GM12873 (cell line): ENCODE measurements at regions not wholly inside any gene's neighbourhood (a gene's known extent, or its start where the extent isn't known, plus 50 kb on each side); places are given as distances from the start of the nearest gene placed in this dataset.

ENCODE experiments used
- CTCF ChIP-seq: IDR thresholded peaks from 2 replicates; pipeline ENCODE4 v1.5.1; 2012; ENCODE audit warnings: low read depth, mild to moderate bottlenecking, moderate library complexity, low read length, control low read depth; ENCODE audit not compliant: insufficient read depth; ENCODE audit errors: missing control alignments

- no peak for TF ChIP-seq CTCF
Observed at GRCh38 chr4:23388255-23388654, 501.6 kb downstream of the PPARGC1A start.

- no peak for TF ChIP-seq CTCF
Observed at GRCh38 chr4:23384741-23385140, 505.1 kb downstream of the PPARGC1A start.

- no peak for TF ChIP-seq CTCF
Observed at GRCh38 chr4:23382879-23383278, 507.0 kb downstream of the PPARGC1A start.

GRCh38 chr4:23374259-23374658 lies 515.6 kb downstream of the PPARGC1A start:
- TF ChIP-seq CTCF = no peak

GRCh38 chr4:23373261-23373660 lies 516.6 kb downstream of the PPARGC1A start:
- no peak for TF ChIP-seq CTCF

GRCh38 chr4:23371533-23371932 lies 518.3 kb downstream of the PPARGC1A start:
- TF ChIP-seq CTCF = no peak

- no peak for TF ChIP-seq CTCF
Observed at GRCh38 chr4:23369331-23369730, 520.5 kb downstream of the PPARGC1A start.
